ENCODE measurements at regions not wholly inside any gene's neighbourhood (a gene's known extent, or its start where the extent isn't known, plus 50 kb on each side); places are given as distances from the start of the nearest gene placed in this dataset.

DNA sequence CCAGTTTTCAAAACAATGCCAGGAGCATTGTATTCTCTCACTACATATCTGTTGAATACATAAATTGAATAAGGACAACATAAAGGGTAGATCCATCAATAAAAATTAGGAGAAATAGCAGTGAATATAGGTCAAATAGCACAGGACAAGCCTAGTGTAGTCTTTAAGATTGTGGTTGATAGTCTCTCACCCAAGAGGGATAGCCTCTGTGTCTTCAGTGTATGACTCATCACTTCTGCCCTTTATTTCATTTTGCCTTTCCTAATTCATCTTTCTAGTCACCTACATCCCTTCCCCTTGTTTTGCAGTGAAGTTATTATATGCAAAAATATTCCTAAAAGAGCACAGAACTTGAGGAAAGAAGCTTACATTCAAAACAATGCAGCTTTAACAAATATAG lies 335.0 kb upstream of the TUSC1 start:
- no peak for DNase-seq (ENCODE audit: low spot score)
- Mint-ChIP-seq H3K4me3 (ENCODE audit: unreplicated experiment) (no peak overlapping the region), H3K9me3 (ENCODE audit: low read depth) (peaks cover 9% of the 10 kb centered on the region), H3K27ac (ENCODE audit: unreplicated experiment) (no peak overlapping the region), H3K36me3 (ENCODE audit: low read depth) (peaks cover 3% of the 10 kb centered on the region), H3K4me1 (ENCODE audit: low read depth) (peaks cover 9% of the 10 kb centered on the region), H3K27me3 (ENCODE audit: low read depth) (no peaks in the 10 kb centered on the region)
- TF ChIP-seq, protein P1, sequence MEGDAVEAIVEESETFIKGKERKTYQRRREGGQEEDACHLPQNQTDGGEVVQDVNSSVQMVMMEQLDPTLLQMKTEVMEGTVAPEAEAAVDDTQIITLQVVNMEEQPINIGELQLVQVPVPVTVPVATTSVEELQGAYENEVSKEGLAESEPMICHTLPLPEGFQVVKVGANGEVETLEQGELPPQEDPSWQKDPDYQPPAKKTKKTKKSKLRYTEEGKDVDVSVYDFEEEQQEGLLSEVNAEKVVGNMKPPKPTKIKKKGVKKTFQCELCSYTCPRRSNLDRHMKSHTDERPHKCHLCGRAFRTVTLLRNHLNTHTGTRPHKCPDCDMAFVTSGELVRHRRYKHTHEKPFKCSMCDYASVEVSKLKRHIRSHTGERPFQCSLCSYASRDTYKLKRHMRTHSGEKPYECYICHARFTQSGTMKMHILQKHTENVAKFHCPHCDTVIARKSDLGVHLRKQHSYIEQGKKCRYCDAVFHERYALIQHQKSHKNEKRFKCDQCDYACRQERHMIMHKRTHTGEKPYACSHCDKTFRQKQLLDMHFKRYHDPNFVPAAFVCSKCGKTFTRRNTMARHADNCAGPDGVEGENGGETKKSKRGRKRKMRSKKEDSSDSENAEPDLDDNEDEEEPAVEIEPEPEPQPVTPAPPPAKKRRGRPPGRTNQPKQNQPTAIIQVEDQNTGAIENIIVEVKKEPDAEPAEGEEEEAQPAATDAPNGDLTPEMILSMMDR (IDR thresholded peaks at IDR 0.05), result no peak

DNA sequence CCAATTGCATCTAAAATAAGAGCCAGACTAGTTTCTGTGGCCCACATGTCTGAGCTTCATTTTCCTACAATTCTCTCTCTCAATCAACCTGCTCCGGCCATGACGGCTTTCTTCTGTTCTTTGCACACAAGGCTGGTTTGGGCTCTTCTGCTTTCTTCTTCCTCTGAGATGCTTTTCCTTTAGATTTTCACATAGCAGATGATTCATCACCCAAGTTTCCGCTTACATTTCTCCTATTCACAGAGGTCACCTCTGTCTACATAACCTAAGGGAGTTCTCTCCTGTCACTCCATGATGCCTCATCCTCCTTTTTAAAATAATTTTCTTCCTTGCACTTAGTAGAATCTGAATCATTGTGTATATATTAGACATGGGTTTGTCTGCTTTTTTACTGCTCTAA lies 334.6 kb upstream of the TUSC1 start:
- H3K4me1 Mint-ChIP-seq (ENCODE audit: low read depth), result peaks cover 9% of the 10 kb centered on the region
- no peak overlapping the region for H3K27ac Mint-ChIP-seq (ENCODE audit: unreplicated experiment)
- no peak for DNase-seq (ENCODE audit: low spot score)
- no peaks in the 10 kb centered on the region for H3K36me3 Mint-ChIP-seq (ENCODE audit: low read depth)
- H3K9me3 Mint-ChIP-seq (ENCODE audit: low read depth), result peaks cover 5% of the 10 kb centered on the region
- H3K27me3 Mint-ChIP-seq (ENCODE audit: low read depth), result no peaks in the 10 kb centered on the region
- H3K4me3 Mint-ChIP-seq (ENCODE audit: unreplicated experiment), result no peak overlapping the region
- TF ChIP-seq, protein P1 (IDR thresholded peaks at IDR 0.05), result no peak

DNA sequence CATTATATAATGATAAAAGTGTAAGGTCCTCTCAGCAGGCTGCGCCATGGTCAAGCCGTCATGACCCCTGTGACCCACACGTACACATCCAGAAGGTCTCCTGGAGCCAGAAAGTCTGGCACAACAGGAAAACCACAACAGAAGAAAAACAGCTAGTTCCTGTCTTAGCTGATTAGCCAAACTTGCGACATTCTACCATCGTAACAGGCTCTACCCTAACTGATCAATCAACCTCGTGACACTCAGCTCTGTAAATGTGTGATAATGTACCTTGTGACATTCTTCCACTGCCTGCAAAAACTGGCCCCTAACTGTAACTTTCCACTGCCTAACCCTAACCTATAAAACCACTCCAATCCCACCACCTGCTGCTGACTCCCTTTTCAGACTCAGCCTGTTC lies 316.4 kb upstream of the TUSC1 start:
- Mint-ChIP-seq H3K27me3 (ENCODE audit: low read depth) (no peaks in the 10 kb centered on the region), H3K9me3 (ENCODE audit: low read depth) (peaks cover 33% of the 10 kb centered on the region), H3K4me3 (ENCODE audit: unreplicated experiment) (no peak overlapping the region), H3K36me3 (ENCODE audit: low read depth) (peaks cover 8% of the 10 kb centered on the region), H3K27ac (ENCODE audit: unreplicated experiment) (no peak overlapping the region), H3K4me1 (ENCODE audit: low read depth) (no peaks in the 10 kb centered on the region)
- TF ChIP-seq, protein P1 (IDR thresholded peaks at IDR 0.05), result no peak
- no peak for DNase-seq (ENCODE audit: low spot score)

DNA sequence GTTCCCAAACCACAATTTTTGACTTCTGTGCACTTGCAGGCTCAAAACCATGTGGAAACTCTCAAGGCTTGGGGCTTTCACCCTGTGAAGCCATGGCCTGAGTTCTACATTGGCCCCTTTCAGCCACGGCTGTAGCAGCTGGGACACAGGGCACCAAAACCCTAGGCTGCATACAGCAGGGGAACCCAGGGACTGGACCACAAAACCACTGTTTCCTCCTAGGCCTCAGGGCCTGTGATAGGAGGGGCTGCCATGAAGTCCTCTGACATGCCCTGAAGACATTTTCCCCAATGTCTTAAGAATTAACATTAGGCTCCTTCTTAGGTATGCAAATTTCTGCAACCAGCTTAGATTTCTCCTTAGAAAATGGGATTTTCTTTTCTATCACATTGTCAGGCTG lies 312.1 kb upstream of the TUSC1 start:
- H3K4me1 Mint-ChIP-seq (ENCODE audit: low read depth), result no peaks in the 10 kb centered on the region
- H3K27me3 Mint-ChIP-seq (ENCODE audit: low read depth), result no peaks in the 10 kb centered on the region
- H3K36me3 Mint-ChIP-seq (ENCODE audit: low read depth), result peaks cover 9% of the 10 kb centered on the region
- TF ChIP-seq, protein P1 (IDR thresholded peaks at IDR 0.05), result no peak
- DNase-seq (ENCODE audit: low spot score), result no peak
- no peak overlapping the region for H3K4me3 Mint-ChIP-seq (ENCODE audit: unreplicated experiment)
- H3K27ac Mint-ChIP-seq (ENCODE audit: unreplicated experiment), result no peak overlapping the region
- peaks cover 51% of the 10 kb centered on the region for H3K9me3 Mint-ChIP-seq (ENCODE audit: low read depth)

DNA sequence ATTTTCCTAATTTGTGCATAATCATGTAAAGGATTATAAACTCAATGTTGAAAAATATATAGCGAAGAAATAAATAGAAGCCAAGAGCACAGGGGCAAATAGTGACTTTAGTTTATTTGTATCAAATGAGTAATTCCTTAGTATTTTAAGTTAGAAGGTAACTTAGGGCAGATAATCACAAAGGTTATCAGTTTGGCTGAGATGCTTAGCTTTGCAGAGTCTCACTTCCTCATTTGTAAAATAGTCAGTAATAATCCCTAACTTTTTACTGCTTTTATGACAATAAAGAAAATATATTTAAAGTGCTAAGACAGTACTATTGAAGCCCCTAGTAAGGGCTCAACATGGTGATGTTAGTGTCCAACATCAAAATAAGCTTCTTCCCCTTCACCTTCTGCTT lies 297.4 kb upstream of the TUSC1 start:
- Mint-ChIP-seq H3K27ac (ENCODE audit: unreplicated experiment) (no peak overlapping the region), H3K9me3 (ENCODE audit: low read depth) (peaks cover 11% of the 10 kb centered on the region), H3K4me1 (ENCODE audit: low read depth) (no peaks in the 10 kb centered on the region), H3K36me3 (ENCODE audit: low read depth) (peaks cover 5% of the 10 kb centered on the region), H3K27me3 (ENCODE audit: low read depth) (no peaks in the 10 kb centered on the region), H3K4me3 (ENCODE audit: unreplicated experiment) (no peak overlapping the region)
- TF ChIP-seq, protein P1 (IDR thresholded peaks at IDR 0.05), result no peak
- DNase-seq (ENCODE audit: low spot score), result no peak
